ENCODE measurements at regions not wholly inside any gene's neighbourhood (a gene's known extent, or its start where the extent isn't known, plus 50 kb on each side); places are given as distances from the start of the nearest gene placed in this dataset.

- TF ChIP-seq SUZ12 (IDR thresholded peaks at IDR 0.05; ENCODE audit: extremely low read depth, insufficient read depth, insufficient read length) (no peak), YY1 (IDR thresholded peaks at IDR 0.05; ENCODE audit: insufficient read depth, insufficient read length) (no peak), ZNF274 (IDR thresholded peaks at IDR 0.05; ENCODE audit: low read depth, low read length) (no peak)
Observed at GRCh38 chr3:106714400-106714799, 662.8 kb upstream of the CCDC54 start.
